D341Med (cell line): ENCODE measurements at regions not wholly inside any gene's neighbourhood (a gene's known extent, or its start where the extent isn't known, plus 50 kb on each side); places are given as distances from the start of the nearest gene placed in this dataset.
"Not testable (repeated sequence)": the region's sequence is repeated elsewhere in the genome, so short reads cannot be mapped to it uniquely, and the experiment has no call there.

Experiments used
- DNase-seq: peaks from one replicate; pipeline ENCODE4 v3.0.0; 2012; ENCODE audit warnings: low spot score

DNA sequence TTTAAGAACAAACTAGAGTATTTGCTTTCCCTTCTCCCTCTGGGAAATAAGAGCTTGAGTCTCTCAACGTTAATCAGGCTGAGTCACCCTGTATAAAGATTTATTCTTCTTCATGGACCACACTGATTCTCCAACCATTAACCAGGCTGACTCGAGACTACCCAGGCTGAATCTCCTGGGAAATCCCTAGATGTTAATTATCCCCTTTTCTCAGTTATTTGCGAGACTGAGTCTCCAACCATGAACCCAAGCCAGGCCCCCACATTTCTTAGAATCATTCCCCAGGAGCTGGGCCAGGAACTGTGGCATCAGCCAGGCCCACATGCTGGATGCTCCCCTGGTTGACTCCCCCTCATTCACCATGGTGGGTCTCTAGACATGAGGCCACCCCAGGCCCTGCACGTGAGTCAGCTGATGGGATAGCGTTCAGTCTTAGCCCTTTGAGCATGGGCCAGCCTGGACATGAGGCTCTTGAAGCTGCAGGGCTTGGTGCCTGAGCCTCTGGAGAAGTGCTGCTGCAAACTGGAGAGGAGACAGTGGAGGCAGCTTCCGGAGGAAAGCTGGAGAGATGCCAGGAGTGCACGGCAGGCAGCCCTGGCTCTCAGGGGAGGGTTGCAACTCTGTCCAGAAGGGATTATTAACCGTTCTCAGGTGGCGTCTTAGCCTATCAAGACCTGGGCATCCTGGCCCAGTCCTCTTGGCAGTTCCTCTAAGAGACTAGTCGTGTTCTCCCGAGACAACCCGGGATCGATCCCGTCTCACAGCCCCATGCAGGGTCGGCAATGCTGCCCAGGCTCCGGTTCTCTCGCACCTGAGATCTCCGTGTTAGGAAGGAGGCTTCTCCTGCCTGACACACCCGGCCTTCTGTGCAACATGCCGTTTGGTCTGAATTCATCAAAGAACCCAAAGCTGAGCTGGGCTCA, 296.6 kb downstream of the ADGRD1 start:
- no peak for DNase-seq

DNA sequence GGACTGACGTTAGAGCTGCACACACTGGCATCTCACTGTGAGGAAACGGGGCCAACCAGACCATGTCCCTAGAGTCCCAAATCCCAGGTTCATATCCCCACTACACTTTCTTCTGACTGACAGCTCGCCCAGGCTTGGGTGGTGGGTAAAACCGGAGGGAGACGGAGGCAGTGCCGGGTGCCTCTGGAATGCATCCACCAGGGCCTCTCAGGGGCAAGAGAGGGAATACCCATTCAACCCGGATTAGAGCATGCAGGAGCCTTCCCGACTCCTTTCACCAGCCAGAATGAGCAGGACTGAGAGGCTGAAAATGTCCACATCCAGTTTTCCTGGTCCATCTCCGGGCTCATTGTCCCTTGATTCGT, 297.2 kb downstream of the ADGRD1 start:
- DNase-seq, result no peak

DNA sequence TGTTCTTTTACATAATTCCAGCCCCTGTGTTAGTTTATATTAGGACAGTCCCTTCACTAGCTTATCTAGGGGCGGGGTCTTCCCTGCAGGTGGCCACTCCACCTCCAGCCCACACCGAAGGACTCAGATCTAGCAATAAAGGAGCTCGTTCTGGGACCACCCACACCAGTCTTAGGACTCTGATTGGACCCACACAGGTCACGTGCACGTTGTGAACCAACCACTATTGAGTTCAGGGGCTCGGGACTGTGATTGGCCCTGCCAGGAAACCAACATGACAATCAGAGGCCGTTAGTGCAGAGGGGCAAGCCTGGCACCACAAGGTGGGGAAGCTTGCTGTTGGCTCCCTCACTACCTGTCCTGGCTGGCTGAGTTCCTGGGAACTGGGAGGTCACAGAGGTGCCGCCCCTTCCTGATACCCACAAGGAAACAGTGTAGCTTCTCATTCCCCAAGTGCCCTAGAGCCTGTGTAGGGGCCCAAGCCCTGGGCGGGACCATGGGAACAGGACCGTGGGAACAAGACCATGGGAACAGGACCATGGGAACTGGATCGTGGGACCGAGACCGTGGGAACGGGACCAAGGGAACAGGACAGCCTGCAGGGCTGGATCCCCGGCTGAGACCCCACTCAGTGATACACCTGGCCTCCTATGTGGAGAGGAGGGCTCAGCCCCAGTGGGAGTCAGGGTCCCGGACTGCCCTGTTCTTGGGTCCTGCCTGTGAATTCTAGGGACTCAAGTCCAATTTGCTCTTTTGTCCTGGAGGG, 297.8 kb downstream of the ADGRD1 start:
- DNase-seq, result no peak

DNA sequence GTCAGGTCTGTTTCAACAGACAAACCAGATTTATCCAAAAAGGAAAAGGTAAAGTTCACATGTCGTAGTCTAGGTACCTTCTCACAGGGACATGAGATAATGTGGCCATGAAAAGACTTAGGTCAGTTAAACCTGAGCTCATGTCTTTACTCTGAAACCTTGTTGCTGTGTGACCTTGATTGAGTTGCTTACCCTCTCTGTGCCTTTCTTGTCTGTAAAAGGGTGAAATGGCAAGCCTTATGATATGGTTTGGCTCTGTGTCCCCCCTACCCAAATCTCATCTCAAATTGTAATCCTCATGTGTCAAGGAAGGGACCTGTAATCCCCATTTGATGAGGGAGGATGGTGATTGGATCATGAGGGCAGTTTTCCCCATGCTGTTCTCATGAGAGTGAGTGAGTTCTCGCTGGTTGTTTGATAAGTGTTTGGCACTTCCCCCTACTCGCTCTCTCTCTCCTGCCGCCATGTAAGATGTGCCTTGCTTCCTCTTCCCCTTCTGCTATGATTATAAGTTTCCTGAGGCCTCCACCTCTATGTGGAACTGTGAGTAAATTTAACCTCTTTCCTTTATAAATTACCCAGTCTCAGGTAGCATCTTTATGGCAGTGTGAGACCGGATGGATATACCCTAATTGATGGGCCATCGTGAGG, 299.8 kb downstream of the ADGRD1 start:
- no peak for DNase-seq

DNA sequence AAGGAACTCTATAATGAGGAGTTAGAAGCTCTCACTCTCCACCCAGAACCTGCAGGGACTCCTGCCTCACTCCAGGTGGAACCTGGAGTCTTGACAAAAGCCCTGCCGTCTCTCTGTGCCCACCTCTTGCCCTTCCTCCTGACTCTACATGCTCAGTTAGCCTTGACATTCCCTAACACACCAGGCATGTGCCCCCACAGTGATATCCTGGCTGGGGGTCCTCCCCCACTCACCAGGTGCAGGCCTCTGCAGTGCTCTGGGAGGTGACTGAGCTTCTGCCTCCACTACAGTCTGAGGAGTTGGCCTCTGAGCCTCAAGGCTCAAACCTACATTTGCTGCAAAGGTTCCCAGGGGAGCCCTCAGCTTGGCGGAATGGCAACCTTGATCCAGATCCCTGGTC, 300.7 kb downstream of the ADGRD1 start:
- no peak for DNase-seq

DNA sequence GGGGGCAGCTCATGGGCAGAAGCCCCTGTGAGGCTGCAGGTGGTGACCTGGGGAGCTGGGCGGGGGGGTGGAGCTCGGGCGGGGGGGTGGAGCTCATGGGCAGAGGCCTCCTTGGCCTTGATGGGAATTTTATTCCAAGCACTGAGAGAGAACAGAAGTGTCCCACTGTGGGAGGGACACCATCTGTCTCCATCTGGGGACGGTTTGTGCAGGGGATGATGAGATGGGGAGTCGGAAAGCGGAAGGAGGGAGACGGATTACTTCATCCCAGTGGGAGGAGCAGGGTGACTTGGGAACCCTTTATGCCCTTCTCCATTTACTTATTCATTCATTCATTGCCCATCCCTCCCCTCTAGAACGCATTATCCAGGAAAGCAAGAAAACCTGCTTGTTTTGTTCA, 304.7 kb downstream of the ADGRD1 start:
- no peak for DNase-seq

DNA sequence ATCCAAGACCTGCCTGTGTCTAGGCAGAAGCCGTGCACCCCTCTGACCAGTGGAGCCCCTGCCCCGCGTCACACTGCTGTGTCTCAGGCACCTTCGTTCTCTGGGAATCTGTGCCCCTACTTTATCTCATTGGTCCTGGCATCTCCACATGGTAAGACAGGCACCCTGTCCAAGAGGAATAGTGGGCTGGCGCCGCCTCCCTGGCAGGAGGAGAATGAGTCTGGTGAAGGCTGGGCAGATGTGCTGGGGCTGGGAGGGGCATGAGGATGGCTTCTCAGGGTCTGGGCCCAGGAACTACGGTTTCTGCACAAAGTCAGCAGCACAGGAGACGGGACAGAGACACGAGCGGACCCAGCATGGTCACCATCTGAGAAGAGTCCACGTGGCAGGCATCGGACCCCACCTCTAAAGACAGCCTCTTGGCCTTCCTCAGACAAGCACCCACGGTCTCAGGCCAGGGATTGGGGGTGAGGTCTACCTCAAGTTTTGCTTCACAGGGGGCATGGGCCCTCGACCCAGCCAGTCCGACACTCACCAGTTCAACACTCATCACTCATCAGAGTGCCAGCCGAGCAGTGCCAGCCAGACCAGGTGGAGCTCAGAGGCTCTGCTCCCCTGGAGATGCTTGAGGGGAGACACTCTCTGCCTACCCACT, 306.7 kb downstream of the ADGRD1 start:
- no peak for DNase-seq

DNA sequence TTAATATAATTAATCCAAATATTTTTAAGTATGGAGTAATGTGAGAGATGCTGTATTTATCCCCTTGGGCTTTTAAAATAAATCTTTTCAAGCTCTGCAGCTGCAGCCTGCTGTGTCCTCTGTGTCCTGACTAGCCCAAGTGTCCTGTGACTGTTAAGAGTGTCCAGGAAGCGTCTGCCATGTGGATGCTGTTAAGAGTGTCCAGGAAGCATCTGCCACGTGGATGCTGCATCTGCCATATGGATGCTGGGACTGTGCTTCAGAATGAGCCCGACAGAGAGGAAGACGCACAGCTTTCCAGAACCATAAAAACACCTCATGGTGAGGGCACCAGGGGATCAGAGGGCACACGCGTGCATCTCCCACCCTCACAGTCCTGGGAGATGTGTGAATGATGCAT, 307.2 kb downstream of the ADGRD1 start:
- DNase-seq, result no peak

DNA sequence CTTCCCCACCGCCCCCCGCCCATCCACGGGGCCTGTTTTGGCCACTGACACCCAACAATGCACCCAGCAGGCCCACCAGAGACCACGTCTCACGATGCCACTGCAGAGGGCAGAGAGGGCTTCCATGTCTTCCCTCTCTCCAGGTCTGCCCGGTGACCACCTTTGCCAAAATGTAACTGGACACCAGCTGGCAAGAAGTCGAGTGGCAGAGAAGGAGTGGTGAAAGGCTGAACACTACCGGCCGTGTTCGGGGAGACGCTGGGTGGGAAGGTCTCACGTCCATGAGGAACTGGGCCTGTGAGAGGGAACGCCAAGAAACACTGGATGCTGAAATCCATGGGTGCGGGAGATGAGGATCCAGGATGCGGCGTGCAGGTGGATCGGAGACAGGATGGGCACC, 308.2 kb downstream of the ADGRD1 start:
- no peak for DNase-seq

DNA sequence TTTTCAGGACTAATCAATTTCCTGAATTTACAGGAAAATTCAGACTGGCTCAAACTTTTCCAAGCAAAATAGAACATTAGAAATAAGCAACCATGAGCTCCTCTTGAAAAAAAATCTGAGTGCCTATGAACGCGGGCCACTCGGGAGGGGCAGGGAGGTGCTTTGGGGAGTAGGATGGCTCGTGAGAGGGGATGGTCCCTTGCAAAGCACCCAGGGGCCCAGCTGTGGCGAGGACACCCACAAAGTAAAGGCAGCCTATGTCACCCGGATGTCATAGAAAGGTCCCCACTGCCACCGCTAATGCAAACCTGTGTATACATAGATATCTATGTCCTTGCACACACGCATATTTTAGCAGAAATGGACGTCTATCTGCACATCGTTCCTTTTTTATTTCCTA, 309.9 kb downstream of the ADGRD1 start:
- no peak for DNase-seq

DNA sequence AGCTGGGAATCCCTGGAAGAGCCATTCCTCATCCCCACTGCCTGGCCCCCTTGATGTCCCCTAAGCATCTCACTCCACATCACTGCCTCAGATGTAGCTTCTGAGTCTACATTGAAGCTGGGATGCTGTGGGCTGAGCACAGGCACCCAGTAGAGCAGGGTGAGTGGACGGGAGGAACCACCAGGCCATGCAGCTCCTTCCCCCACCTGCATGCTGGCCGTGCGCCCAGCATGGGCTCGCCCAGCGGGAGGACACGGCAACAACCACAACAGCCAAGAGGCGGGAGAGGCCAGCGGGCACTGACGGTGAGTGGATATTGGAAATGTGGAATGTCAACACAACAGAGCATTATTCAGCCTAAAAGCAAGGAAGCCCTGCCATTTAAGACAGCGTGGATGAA, 310.9 kb downstream of the ADGRD1 start:
- no peak for DNase-seq

DNA sequence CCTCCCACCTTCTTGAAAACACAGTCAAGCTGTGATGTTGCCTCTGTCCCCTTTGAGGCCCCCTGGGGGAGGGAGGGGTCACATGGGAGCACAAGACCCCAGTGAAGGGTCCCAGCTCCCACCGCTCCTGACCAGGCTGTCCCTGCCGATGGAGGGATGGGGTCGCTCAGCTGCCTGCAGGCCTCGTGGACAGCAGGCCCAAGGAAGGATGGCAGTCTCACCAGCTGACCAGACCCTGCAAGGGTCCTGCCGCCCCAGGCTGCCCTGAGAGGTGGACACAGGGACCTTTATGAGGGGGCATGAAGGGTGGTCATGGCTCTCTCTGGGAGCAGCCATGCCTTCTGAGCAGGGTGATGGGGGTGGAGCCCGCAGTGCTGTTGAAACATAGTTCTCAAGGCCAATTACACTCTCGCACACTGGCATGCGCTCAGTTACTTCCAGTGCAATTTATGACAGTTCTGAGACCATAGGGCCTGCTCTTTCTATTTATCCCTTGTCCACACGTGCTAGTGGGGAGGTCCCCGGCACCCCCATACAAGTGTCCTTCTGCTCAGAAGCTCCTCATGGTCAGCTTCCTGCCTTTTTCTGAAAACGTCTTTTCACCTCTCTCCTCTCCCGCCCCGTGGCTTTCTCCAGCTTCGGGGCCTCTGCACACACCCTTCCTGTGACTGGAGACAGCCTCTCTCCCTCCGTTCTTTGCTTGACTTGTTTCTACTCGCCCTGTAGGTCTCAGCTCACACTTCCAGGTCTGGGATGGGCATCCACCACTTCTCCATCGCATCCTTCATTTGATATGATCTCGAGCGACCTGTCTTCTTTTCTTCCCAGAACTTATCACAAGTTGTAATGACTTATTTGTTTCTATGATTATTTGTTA, 313.1 kb downstream of the ADGRD1 start:
- DNase-seq, result no peak

DNA sequence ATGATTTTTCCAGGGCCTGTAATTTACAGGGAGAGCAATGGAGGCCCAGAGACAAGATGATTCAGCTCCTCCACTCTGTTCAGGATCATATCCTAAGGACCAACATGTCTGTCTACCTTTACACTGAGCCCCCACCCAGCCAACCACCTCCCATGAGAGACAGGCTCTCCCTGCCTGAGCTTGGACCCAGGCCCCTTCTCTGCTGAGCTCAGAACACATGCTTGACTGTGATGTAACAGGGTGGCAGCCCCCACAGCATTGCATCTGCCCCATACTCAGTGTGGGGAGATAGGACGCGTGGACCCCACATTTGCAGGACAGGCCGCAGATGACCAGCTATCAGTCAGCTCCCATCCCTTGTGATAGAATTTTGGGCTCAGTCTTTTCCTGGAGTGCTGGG, 313.9 kb downstream of the ADGRD1 start:
- no peak for DNase-seq

DNA sequence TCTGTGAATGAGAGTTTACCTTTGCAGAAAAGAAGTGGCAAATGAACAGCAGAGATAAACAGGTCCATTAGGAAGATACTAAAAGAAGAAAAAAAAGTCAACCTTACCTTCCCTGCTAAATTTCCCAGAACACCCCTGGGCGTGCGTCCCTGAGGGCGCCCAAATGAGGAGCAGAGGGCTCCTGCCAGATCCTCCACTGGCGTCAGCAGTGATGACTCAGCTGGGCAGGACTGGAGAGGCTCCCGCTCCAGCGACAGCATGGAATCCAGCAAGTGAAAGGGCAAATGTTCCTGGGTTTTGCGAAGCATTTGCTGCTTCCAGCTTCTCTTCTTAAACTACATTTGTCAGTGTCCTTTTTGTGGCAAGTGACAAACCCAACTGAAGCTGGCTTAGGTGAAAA, 314.4 kb downstream of the ADGRD1 start:
- DNase-seq, result not testable (repeated sequence)

DNA sequence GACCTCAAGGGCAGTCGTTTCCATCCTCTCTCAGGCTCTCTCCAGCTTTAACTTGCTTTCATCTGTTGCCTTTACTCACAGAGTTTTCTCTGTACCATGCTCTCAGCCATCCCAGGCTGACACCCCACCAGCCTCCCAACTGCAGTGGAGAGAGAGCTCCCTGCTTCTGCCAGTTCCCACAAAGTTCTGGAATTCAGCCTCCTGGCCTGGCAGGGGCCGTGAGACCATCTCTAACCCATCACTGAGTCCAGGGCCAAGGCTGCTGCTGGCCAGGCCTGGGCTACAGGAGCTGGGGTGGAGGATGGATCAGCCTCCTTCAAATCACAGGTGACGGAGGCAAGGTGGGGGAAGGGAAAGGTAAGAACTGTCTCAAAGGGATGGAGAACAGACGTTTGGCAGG, 314.9 kb downstream of the ADGRD1 start:
- DNase-seq, result not testable (repeated sequence)

DNA sequence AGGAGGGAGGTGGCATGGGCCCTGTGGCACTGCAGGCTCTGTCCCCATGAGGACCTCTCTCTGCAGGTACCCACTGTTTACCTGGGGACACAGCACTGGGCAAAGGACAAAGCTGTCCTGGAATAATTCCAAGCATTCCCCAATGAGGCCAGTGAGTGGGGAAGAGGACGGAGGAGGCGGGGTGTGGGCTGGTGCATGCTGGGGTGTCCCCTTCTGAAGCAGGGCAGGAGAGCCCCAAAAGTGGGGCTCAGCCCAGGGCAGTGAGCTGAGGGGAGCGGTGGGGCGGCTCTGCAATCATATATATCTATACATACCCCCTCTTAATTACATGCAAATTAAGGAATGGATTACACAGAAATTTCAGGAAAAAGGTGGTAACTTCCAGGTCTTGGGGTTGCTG, 315.8 kb downstream of the ADGRD1 start:
- no peak for DNase-seq

DNA sequence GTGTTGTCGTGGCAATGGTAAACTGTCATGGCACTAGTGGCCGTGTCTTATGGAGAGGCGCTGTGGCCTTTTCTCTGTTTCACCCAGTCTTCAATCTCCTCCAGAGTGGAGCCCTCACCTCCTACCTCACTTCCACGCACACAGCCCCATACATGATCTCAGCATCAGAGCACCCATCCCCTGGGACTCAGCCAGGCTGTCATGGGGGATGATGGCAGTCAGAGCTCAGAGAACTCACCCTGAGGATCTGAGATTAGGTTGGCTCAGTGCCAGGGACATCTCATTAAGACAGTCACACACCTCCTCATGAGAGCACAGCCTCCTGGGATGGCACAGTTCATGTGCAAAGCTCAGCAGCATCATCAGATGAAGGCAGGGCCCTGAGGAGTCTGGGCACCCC, 316.3 kb downstream of the ADGRD1 start:
- not testable (repeated sequence) for DNase-seq

DNA sequence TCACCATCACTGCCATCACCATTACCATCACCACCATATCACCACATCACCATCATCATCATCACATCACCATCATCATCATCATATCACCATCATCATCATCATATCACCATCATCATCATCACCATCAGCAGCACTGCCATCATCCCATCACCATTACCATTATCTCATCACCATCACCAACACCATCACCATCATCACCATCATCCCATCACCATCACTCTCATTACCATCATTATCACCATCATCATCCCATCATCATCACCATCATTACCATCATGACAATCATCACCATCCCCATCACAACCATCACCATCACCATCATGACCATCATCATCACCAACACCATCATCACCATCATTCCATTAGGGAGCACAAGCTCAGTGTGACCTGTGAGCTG, 318.0 kb downstream of the ADGRD1 start:
- no peak for DNase-seq

DNA sequence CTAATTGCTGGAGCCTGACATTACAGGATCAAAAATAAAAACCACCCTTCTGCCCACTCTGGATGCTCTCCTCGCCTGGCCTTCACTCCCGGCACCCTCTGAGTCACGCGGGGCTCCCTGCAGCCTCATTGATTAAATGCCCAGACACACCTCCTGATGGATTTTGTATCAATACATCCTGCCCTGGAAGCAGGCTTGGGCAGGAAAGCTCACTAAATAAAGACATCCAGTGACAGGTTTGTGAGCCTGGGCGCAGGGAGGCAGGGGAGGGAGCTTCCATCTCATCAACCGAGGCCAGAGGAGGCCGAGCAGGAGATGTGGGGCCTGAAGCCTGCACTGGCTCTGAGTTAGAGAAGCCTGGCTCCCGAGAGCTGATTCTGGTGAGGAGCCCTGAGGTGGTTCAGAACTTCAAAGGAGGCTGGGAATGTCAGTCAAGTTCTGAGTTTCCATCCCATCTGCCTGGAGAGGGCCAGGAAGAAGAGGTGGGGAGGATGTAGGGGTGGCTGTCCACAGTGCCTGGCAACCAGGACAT, 318.6 kb downstream of the ADGRD1 start:
- not testable (repeated sequence) for DNase-seq

DNA sequence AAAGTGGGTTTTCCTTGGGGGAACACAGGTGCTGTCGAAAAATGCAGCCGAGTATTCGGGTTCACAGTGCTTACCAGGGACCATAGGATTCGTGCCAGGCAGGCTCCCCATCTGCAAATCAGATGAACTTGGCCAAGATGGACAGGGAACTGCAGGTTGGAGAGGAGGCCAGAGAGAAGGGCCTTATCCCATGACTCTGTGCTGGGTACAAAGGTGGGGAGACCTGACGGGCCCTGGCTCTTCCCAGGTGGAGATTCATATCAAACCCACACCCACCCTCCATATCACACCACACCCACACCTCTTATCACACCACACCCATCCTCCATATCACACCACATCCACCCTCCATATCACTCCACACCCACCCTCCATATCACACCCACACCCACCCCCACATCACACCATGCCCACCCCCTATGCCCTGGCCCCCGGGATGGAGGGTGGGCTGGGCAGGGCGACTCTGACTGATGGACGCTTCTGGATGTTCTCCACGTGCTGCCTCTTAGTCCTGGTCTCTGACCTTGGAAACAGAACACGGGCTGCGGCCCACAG, 319.7 kb downstream of the ADGRD1 start:
- no peak for DNase-seq

DNA sequence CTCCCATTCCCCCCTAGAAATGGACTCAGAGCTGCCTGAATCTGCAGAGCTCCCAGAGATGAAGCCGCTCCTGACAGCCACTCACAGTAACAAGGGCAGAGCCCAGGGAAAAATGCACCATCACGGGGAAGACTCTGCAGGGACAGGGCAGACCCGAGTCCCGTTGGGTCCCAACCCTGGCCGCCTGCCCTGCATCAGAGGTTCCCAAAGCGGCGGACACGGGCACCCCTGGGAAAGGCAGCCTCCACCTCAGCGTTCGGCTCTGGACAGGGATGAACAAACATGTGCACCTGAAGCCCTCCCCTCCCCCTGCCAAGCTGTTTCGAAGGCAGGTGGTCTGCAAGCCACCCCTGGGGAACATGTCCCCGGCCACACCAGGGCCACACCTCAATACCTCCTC, 320.4 kb downstream of the ADGRD1 start:
- no peak for DNase-seq
